ENCODE measurements at regions not wholly inside any gene's neighbourhood (a gene's known extent, or its start where the extent isn't known, plus 50 kb on each side); places are given as distances from the start of the nearest gene placed in this dataset.

GRCh38 chr6:169342710-169343109, 89.1 kb upstream of the THBS2 start:
- TF ChIP-seq POLR2A (IDR thresholded peaks at IDR 0.05; ENCODE audit: borderline replicate concordance, extremely low read depth, insufficient read depth, insufficient read length), result no peak
- TF ChIP-seq EZH2 (IDR thresholded peaks at IDR 0.05), result no peak
- no peak for TF ChIP-seq CTCF (IDR thresholded peaks at IDR 0.05 in 2 of 3, conservative IDR thresholded peaks at IDR 0.05 in 1 of 3; ENCODE audit: borderline replicate concordance in 1 of 3, insufficient read depth in 1 of 3, low read depth in 2 of 3, low read length in 2 of 3)
- no peak for TF ChIP-seq YY1 (IDR thresholded peaks at IDR 0.05; ENCODE audit: extremely low read depth, insufficient replicate concordance, low read depth, low read length)
- TF ChIP-seq JUND (IDR thresholded peaks at IDR 0.05), result no peak
- TF ChIP-seq POLR2AphosphoS5 (IDR thresholded peaks at IDR 0.05; ENCODE audit: low read depth, low read length), result no peak
- no peak for TF ChIP-seq ZBTB33 (IDR thresholded peaks at IDR 0.05; ENCODE audit: extremely low read depth, insufficient replicate concordance, low read length)
- TF ChIP-seq ZFX (IDR thresholded peaks at IDR 0.05), result no peak
- TF ChIP-seq EZH2phosphoT487 (IDR thresholded peaks at IDR 0.05; ENCODE audit: borderline replicate concordance), result no peak
- TF ChIP-seq ATF3 (IDR thresholded peaks at IDR 0.05), result no peak
